Keratinocyte (primary cell): ENCODE measurements at regions not wholly inside any gene's neighbourhood (a gene's known extent, or its start where the extent isn't known, plus 50 kb on each side); places are given as distances from the start of the nearest gene placed in this dataset.

Experiments
- DNase-seq: peaks from one replicate; pipeline ENCODE4 v3.0.0-alpha.2; 2011; ENCODE audit warnings: low read depth, missing footprints, low spot score
- FAIRE-seq: peaks from 2 replicates; lab custom pipeline; 2011; peaks lifted over from hg19 to GRCh38; lab: Jason Lieb, UNC
- H2AFZ ChIP-seq: 2 replicates; pipeline ENCODE4 v1.6.0; 2012; ENCODE audit warnings: low read length, control low read depth, inconsistent platforms; ENCODE audit not compliant: control insufficient read depth
- H3K27ac ChIP-seq: 2 replicates; pipeline ENCODE4 v1.5.1; 2011; ENCODE audit warnings: low read length; ENCODE audit not compliant: control insufficient read depth, insufficient read depth
- H3K27me3 ChIP-seq: 3 replicates; pipeline ENCODE4 v1.6.0; 2011; ENCODE audit warnings: low read length; ENCODE audit not compliant: control insufficient read depth, insufficient read depth; ENCODE audit errors: extremely low read depth
- H3K36me3 ChIP-seq, 2 experiments: 2 replicates in 1 of 2; 3 replicates in 1 of 2; pipeline ENCODE4 v1.5.1; 2011; ENCODE audit warnings: low read length in 2 of 2, mild to moderate bottlenecking in 1 of 2; ENCODE audit not compliant: control insufficient read depth in 2 of 2, insufficient read depth in 2 of 2; ENCODE audit errors: extremely low read depth in 1 of 2
- H3K4me1 ChIP-seq: 3 replicates; pipeline ENCODE4 v1.5.1; 2011; ENCODE audit warnings: low read length; ENCODE audit not compliant: control insufficient read depth, insufficient read depth; ENCODE audit errors: extremely low read depth
- H3K4me2 ChIP-seq: 3 replicates; pipeline ENCODE4 v1.6.0; 2011; ENCODE audit warnings: low read depth, low read length; ENCODE audit not compliant: control insufficient read depth, insufficient read depth; ENCODE audit errors: extremely low read depth
- H3K4me3 ChIP-seq, 3 experiments: fragments of 200-600 bp in 1 of 3; sonication (generic) in 1 of 3; 2 replicates in 2 of 3; 3 replicates in 1 of 3; pipeline ENCODE4 v1.5.1; 2011 to 2016; ENCODE audit warnings: low read length in 3 of 3, mild to moderate bottlenecking in 3 of 3, control low read depth in 2 of 3, inconsistent platforms in 1 of 3, low read depth in 1 of 3, mixed read lengths in 1 of 3, mixed run types in 1 of 3, moderate library complexity in 1 of 3; ENCODE audit not compliant: control insufficient read depth in 2 of 3, insufficient read depth in 2 of 3; ENCODE audit errors: extremely low read depth in 1 of 3
- H3K79me2 ChIP-seq: 2 replicates; pipeline ENCODE4 v1.6.0; 2012; ENCODE audit warnings: low read length; ENCODE audit not compliant: control insufficient read depth, insufficient read depth
- H3K9ac ChIP-seq: 3 replicates; pipeline ENCODE4 v1.6.0; 2011; ENCODE audit warnings: low read length; ENCODE audit not compliant: control insufficient read depth, insufficient read depth; ENCODE audit errors: extremely low read depth
- H3K9me1 ChIP-seq: 3 replicates; pipeline ENCODE4 v1.6.0; 2011; ENCODE audit warnings: low read length; ENCODE audit not compliant: control insufficient read depth, insufficient read depth; ENCODE audit errors: extremely low read depth
- H3K9me3 ChIP-seq: 2 replicates; pipeline ENCODE4 v1.5.1; 2012; ENCODE audit warnings: low read depth, low read length; ENCODE audit not compliant: control insufficient read depth
- H4K20me1 ChIP-seq: 3 replicates; pipeline ENCODE4 v1.6.0; 2011; ENCODE audit warnings: low read length; ENCODE audit not compliant: control insufficient read depth, insufficient read depth; ENCODE audit errors: extremely low read depth
- EZH2 ChIP-seq: IDR thresholded peaks from one replicate; pipeline ENCODE4 v1.6.1; 2012; ENCODE audit warnings: inconsistent platforms, mild to moderate bottlenecking, low read length, moderate library complexity
- dilution Hi-C: fragments of 300-500 bp; cut with MboI; formaldehyde crosslinking; loops from one replicate; pipeline ENCODE4 v1.7.0; 2020; ENCODE audit warnings: low sequenced_read_pairs; ENCODE audit not compliant: extremely low pct_ligation_motif_present
- TF ChIP-seq, protein P1 (sequence below), 3 experiments: IDR thresholded peaks in 1 of 3; conservative IDR thresholded peaks in 1 of 3; optimal IDR thresholded peaks in 1 of 3; 2 replicates in 2 of 3; 3 replicates in 1 of 3; pipeline versions ENCODE3 to v1.5.1; 2011; ENCODE audit warnings: low read length in 3 of 3, mild to moderate bottlenecking in 3 of 3, moderate library complexity in 2 of 3, control low read depth in 1 of 3, inconsistent platforms in 1 of 3; ENCODE audit not compliant: insufficient read depth in 2 of 3; ENCODE audit errors: extremely low read depth in 1 of 3

DNA sequence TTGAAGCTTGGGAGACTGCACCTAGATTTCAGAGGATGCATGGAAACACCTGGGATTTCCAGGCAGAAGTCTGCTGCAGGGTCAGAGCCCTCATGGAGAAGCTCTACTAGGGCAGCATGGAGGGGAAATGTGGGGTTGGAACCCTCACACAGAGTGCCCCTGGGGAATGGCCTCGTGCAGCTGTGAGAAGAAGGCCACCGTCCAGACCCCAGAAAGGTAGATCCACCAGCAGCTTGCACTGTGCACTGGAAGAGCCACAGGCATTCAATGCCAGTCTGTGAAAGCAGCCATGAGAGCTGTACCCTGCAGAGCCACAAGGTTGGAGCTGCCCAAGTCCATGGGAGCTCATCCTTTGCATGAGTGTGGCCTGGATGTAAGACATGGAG, 285.3 kb upstream of the FAM174A start:
- Histone ChIP-seq H3K9ac (no peak overlapping the region), H3K4me1 (no peaks in the 10 kb centered on the region), H3K9me3 (no peaks in the 10 kb centered on the region), H2AFZ (no peak overlapping the region), H4K20me1 (no peaks in the 10 kb centered on the region), H3K79me2 (no peaks in the 10 kb centered on the region), H3K27ac (no peak overlapping the region), H3K4me2 (no peak overlapping the region), H3K9me1 (no peaks in the 10 kb centered on the region), H3K27me3 (no peaks in the 10 kb centered on the region), H3K4me3 (no peak overlapping the region), H3K36me3 (no peaks in the 10 kb centered on the region)
- dilution Hi-C loops = no loop called here
- TF ChIP-seq EZH2 = no peak
- TF ChIP-seq, protein P1, sequence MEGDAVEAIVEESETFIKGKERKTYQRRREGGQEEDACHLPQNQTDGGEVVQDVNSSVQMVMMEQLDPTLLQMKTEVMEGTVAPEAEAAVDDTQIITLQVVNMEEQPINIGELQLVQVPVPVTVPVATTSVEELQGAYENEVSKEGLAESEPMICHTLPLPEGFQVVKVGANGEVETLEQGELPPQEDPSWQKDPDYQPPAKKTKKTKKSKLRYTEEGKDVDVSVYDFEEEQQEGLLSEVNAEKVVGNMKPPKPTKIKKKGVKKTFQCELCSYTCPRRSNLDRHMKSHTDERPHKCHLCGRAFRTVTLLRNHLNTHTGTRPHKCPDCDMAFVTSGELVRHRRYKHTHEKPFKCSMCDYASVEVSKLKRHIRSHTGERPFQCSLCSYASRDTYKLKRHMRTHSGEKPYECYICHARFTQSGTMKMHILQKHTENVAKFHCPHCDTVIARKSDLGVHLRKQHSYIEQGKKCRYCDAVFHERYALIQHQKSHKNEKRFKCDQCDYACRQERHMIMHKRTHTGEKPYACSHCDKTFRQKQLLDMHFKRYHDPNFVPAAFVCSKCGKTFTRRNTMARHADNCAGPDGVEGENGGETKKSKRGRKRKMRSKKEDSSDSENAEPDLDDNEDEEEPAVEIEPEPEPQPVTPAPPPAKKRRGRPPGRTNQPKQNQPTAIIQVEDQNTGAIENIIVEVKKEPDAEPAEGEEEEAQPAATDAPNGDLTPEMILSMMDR (optimal IDR thresholded peaks at IDR 0.05 in 1 of 3, IDR thresholded peaks at IDR 0.05 in 1 of 3, conservative IDR thresholded peaks at IDR 0.05 in 1 of 3; ENCODE audit: extremely low read depth in 1 of 3, insufficient read depth in 2 of 3, low read length in 3 of 3) = no peak
- FAIRE-seq = no peak
- no peak for DNase-seq

DNA sequence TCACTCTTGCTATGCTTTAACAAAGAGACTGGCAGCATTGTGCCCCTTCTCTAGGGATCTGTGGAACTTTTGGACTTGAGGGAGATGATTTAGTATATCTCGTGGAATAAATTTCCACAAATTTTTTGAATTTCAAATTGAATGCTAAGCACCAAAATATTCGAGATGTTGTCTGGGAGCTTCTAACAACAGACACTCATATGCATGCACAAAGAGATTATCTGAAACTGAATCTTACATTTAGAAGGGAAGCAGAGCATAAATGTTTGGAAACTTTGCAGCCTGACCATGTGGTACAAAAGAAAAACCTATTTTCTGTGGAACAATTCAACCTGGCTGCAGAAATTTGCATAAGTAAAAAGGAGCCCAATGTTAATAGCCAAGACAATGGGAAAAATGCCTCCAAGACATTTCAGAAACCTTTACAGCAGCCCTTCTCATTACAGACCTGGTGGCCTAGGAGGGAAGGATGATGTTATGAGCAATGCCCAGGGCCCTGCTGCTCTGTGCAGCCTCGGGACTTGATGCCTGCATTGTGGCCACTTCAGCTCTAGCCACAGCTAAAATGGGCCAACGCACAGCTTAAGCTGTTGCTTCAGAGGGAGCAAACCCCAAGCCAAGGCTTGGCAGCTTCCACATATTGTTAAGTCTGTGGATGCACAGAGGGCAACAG, 285.8 kb upstream of the FAM174A start:
- H3K4me3 ChIP-seq = no peak overlapping the region
- no peaks in the 10 kb centered on the region for H3K9me3 ChIP-seq
- no peaks in the 10 kb centered on the region for H3K4me1 ChIP-seq
- H4K20me1 ChIP-seq = no peaks in the 10 kb centered on the region
- H3K27me3 ChIP-seq = no peaks in the 10 kb centered on the region
- no peak overlapping the region for H2AFZ ChIP-seq
- no peak overlapping the region for H3K4me2 ChIP-seq
- H3K9me1 ChIP-seq = no peaks in the 10 kb centered on the region
- no peaks in the 10 kb centered on the region for H3K79me2 ChIP-seq
- no peaks in the 10 kb centered on the region for H3K36me3 ChIP-seq
- no peak overlapping the region for H3K9ac ChIP-seq
- dilution Hi-C loops = no loop called here
- TF ChIP-seq EZH2 = no peak
- TF ChIP-seq, protein P1 (optimal IDR thresholded peaks at IDR 0.05 in 1 of 3, IDR thresholded peaks at IDR 0.05 in 1 of 3, conservative IDR thresholded peaks at IDR 0.05 in 1 of 3; ENCODE audit: extremely low read depth in 1 of 3, insufficient read depth in 2 of 3, low read length in 3 of 3) = no peak
- DNase-seq (no peak), FAIRE-seq (no peak)
- H3K27ac ChIP-seq = no peak overlapping the region
